HEK293 (cell line): ENCODE measurements at regions not wholly inside any gene's neighbourhood (a gene's known extent, or its start where the extent isn't known, plus 50 kb on each side); places are given as distances from the start of the nearest gene placed in this dataset.

Source experiments
- CTCF ChIA-PET: fragments of 350-600 bp; formaldehyde crosslinking; extraction: SDS; loops from one replicate; lab custom pipeline; 2021; ENCODE audit warnings: antibody characterized with exemption; lab: Yijun Ruan, JAX
- POLR2A ChIA-PET: fragments of 300-600 bp; formaldehyde crosslinking; extraction: SDS; loops from one replicate; lab custom pipeline; 2020; ENCODE audit warnings: antibody characterized with exemption, inconsistent platforms; lab: Yijun Ruan, JAX
- H3K27ac ChIP-seq: fragments of 200-500 bp; sonication (Bioruptor generic); 2 replicates; pipeline ENCODE4 v1.5.1; 2014; ENCODE audit warnings: low read depth, low read length, control low read depth, inconsistent platforms; ENCODE audit errors: extremely low read depth
- H3K36me3 ChIP-seq, 2 experiments: fragments of 200-500 bp in 1 of 2; sonication (Bioruptor generic) in 1 of 2; 1 replicate in 1 of 2; 2 replicates in 1 of 2; pipeline ENCODE4 v1.5.1; 2014 to 2017; ENCODE audit warnings: inconsistent platforms in 2 of 2, low read length in 2 of 2; ENCODE audit not compliant: control insufficient read depth in 2 of 2, insufficient read depth in 1 of 2
- H3K4me1 ChIP-seq: fragments of 200-500 bp; sonication (Bioruptor generic); 2 replicates; pipeline ENCODE4 v1.5.1; 2014; ENCODE audit warnings: mild to moderate bottlenecking, low read length, inconsistent platforms; ENCODE audit not compliant: control insufficient read depth, insufficient read depth
- H3K4me3 ChIP-seq: 2 replicates; pipeline ENCODE4 v1.5.1; 2011; ENCODE audit warnings: low read depth, mild to moderate bottlenecking, control low read depth, low read length, moderate library complexity
- H3K9me3 ChIP-seq: fragments of 200-500 bp; sonication (Bioruptor generic); 2 replicates; pipeline ENCODE4 v1.5.1; 2014; ENCODE audit warnings: low read depth, low read length, inconsistent platforms; ENCODE audit not compliant: control insufficient read depth, insufficient read depth
- BCL11A ChIP-seq: fragments of 450-650 bp; formaldehyde crosslinking; IDR thresholded peaks from 2 replicates; pipeline ENCODE4 v1.5.1; 2016; ENCODE audit warnings: low read depth, missing biosample characterization, missing genetic modification characterization
- BCL11B ChIP-seq: fragments of 450-650 bp; formaldehyde crosslinking; IDR thresholded peaks from 2 replicates; pipeline ENCODE4 v1.5.1; 2016; ENCODE audit warnings: low read depth, missing biosample characterization, missing genetic modification characterization
- FEZF1 ChIP-seq: fragments of 450-650 bp; formaldehyde crosslinking; IDR thresholded peaks from 2 replicates; pipeline ENCODE4 v1.5.1; 2016; ENCODE audit warnings: missing biosample characterization, missing genetic modification characterization
- GLIS1 ChIP-seq: fragments of 450-650 bp; formaldehyde crosslinking; IDR thresholded peaks from 2 replicates; pipeline ENCODE4 v1.5.1; 2016; ENCODE audit warnings: missing biosample characterization, missing genetic modification characterization
- KLF16 ChIP-seq: fragments of 450-650 bp; formaldehyde crosslinking; IDR thresholded peaks from 2 replicates; pipeline ENCODE4 v1.5.1; 2017; ENCODE audit warnings: missing biosample characterization, missing genetic modification characterization
- KLF9 ChIP-seq: fragments of 450-650 bp; formaldehyde crosslinking; IDR thresholded peaks from 2 replicates; pipeline ENCODE4 v1.5.1; 2016; ENCODE audit warnings: missing biosample characterization, missing genetic modification characterization, low read depth
- WT1 ChIP-seq: fragments of 450-650 bp; formaldehyde crosslinking; IDR thresholded peaks from 2 replicates; pipeline ENCODE4 v1.5.1; 2016; ENCODE audit warnings: missing biosample characterization, missing genetic modification characterization
- ZBTB26 ChIP-seq: fragments of 450-650 bp; formaldehyde crosslinking; optimal IDR thresholded peaks from 2 replicates; pipeline ENCODE3; 2016; ENCODE audit warnings: missing biosample characterization, mild to moderate bottlenecking, missing genetic modification characterization
- ZBTB7A ChIP-seq: fragments of 450-650 bp; formaldehyde crosslinking; IDR thresholded peaks from 2 replicates; pipeline ENCODE4 v1.5.1; 2016; ENCODE audit warnings: low read depth, missing biosample characterization, missing genetic modification characterization
- ZNF114 ChIP-seq: fragments of 450-650 bp; formaldehyde crosslinking; IDR thresholded peaks from 2 replicates; pipeline ENCODE4 v1.5.0; 2017; ENCODE audit warnings: missing biosample characterization, missing genetic modification characterization
- ZNF211 ChIP-seq: fragments of 450-650 bp; formaldehyde crosslinking; IDR thresholded peaks from 2 replicates; pipeline ENCODE4 v1.5.1; 2016; ENCODE audit warnings: low read depth, missing biosample characterization, missing genetic modification characterization
- ZNF214 ChIP-seq: fragments of 450-650 bp; formaldehyde crosslinking; IDR thresholded peaks from 2 replicates; pipeline ENCODE4 v1.5.1; 2017; ENCODE audit warnings: missing biosample characterization, mild to moderate bottlenecking, missing genetic modification characterization, borderline replicate concordance
- ZNF341 ChIP-seq: fragments of 450-650 bp; formaldehyde crosslinking; IDR thresholded peaks from 2 replicates; pipeline ENCODE4; 2016; ENCODE audit warnings: low read depth, missing biosample characterization, missing genetic modification characterization
- ZNF366 ChIP-seq: fragments of 450-650 bp; formaldehyde crosslinking; conservative IDR thresholded peaks from 2 replicates; pipeline ENCODE4 v1.5.1; 2016; ENCODE audit warnings: missing biosample characterization, missing genetic modification characterization
- ZNF404 ChIP-seq: fragments of 450-650 bp; formaldehyde crosslinking; IDR thresholded peaks from 2 replicates; pipeline ENCODE4 v1.5.1; 2017; ENCODE audit warnings: missing biosample characterization, missing genetic modification characterization
- ZNF501 ChIP-seq: fragments of 450-650 bp; formaldehyde crosslinking; IDR thresholded peaks from 2 replicates; pipeline ENCODE4 v1.5.1; 2016; ENCODE audit warnings: missing biosample characterization, missing genetic modification characterization
- ZNF626 ChIP-seq: fragments of 450-650 bp; sonication (Bioruptor Pico); formaldehyde crosslinking; IDR thresholded peaks from 2 replicates; pipeline ENCODE4 v1.5.1; 2018; ENCODE audit warnings: missing biosample characterization, missing genetic modification characterization, inconsistent platforms
- ZNF76 ChIP-seq: fragments of 450-650 bp; formaldehyde crosslinking; IDR thresholded peaks from 2 replicates; pipeline ENCODE4; 2016; ENCODE audit warnings: low read depth, missing biosample characterization, missing genetic modification characterization, borderline replicate concordance
- ZSCAN16 ChIP-seq: fragments of 450-650 bp; formaldehyde crosslinking; IDR thresholded peaks from 2 replicates; pipeline ENCODE4 v1.5.1; 2016; ENCODE audit warnings: missing biosample characterization, missing genetic modification characterization
- TF ChIP-seq, protein P1 (sequence below): fragments of 450-650 bp; formaldehyde crosslinking; IDR thresholded peaks from 2 replicates; pipeline ENCODE4 v1.5.1; 2017; ENCODE audit warnings: missing biosample characterization, mild to moderate bottlenecking, missing genetic modification characterization, moderate library complexity
- TF ChIP-seq, protein P2 (sequence below): fragments of 450-650 bp; formaldehyde crosslinking; IDR thresholded peaks from 2 replicates; pipeline ENCODE4 v1.5.1; 2016; ENCODE audit warnings: missing biosample characterization, missing genetic modification characterization, borderline replicate concordance
- TF ChIP-seq, protein P3 (sequence below): fragments of 450-650 bp; formaldehyde crosslinking; IDR thresholded peaks from 2 replicates; pipeline ENCODE4 v1.5.1; 2016; ENCODE audit warnings: missing biosample characterization, missing genetic modification characterization

DNA sequence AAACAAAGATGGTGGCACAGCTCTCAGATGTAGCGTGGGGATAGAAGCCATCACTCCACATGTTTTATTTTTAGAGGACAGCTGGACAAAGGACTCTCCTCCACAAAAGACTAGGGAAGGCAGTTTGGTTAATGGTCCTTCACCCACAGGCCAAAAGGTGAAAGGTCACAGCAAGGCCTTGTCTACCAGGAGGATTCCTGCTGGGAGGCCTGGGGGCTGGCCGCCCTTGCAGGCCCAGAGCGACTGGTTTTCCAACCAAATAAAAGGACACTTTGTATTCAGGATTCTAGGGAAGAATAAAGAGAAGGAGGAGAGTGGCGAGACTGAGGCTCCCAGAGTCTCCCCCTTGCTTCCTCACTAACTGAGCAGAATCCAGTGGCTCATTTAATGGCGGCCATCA lies 94.3 kb downstream of the AXIN2 start:
- TF ChIP-seq ZNF76 (tag by site-specific recombination) (no peak), KLF16 (tag by site-specific recombination) (no peak), ZNF341 (tag by site-specific recombination) (no peak), ZNF626 (tag by site-specific recombination) (no peak), GLIS1 (tag by site-specific recombination) (no peak), KLF9 (tag by site-specific recombination) (no peak), BCL11A (no peak), ZBTB7A (tag by site-specific recombination) (no peak), ZNF501 (no peak)
- TF ChIP-seq, protein P1, sequence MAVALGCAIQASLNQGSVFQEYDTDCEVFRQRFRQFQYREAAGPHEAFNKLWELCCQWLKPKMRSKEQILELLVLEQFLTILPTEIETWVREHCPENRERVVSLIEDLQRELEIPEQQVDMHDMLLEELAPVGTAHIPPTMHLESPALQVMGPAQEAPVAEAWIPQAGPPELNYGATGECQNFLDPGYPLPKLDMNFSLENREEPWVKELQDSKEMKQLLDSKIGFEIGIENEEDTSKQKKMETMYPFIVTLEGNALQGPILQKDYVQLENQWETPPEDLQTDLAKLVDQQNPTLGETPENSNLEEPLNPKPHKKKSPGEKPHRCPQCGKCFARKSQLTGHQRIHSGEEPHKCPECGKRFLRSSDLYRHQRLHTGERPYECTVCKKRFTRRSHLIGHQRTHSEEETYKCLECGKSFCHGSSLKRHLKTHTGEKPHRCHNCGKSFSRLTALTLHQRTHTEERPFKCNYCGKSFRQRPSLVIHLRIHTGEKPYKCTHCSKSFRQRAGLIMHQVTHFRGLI (tag by site-specific recombination), result no peak
- TF ChIP-seq, protein P2, sequence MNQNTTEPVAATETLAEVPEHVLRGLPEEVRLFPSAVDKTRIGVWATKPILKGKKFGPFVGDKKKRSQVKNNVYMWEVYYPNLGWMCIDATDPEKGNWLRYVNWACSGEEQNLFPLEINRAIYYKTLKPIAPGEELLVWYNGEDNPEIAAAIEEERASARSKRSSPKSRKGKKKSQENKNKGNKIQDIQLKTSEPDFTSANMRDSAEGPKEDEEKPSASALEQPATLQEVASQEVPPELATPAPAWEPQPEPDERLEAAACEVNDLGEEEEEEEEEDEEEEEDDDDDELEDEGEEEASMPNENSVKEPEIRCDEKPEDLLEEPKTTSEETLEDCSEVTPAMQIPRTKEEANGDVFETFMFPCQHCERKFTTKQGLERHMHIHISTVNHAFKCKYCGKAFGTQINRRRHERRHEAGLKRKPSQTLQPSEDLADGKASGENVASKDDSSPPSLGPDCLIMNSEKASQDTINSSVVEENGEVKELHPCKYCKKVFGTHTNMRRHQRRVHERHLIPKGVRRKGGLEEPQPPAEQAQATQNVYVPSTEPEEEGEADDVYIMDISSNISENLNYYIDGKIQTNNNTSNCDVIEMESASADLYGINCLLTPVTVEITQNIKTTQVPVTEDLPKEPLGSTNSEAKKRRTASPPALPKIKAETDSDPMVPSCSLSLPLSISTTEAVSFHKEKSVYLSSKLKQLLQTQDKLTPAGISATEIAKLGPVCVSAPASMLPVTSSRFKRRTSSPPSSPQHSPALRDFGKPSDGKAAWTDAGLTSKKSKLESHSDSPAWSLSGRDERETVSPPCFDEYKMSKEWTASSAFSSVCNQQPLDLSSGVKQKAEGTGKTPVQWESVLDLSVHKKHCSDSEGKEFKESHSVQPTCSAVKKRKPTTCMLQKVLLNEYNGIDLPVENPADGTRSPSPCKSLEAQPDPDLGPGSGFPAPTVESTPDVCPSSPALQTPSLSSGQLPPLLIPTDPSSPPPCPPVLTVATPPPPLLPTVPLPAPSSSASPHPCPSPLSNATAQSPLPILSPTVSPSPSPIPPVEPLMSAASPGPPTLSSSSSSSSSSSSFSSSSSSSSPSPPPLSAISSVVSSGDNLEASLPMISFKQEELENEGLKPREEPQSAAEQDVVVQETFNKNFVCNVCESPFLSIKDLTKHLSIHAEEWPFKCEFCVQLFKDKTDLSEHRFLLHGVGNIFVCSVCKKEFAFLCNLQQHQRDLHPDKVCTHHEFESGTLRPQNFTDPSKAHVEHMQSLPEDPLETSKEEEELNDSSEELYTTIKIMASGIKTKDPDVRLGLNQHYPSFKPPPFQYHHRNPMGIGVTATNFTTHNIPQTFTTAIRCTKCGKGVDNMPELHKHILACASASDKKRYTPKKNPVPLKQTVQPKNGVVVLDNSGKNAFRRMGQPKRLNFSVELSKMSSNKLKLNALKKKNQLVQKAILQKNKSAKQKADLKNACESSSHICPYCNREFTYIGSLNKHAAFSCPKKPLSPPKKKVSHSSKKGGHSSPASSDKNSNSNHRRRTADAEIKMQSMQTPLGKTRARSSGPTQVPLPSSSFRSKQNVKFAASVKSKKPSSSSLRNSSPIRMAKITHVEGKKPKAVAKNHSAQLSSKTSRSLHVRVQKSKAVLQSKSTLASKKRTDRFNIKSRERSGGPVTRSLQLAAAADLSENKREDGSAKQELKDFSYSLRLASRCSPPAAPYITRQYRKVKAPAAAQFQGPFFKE, result no peak
- ChIA-PET CTCF (interaction anchor here (1.0 kb wide), 1 partner anchor 92 kb away, joined by 4 read pairs; no protein-coding TSS in a partner anchor), POLR2A (no interaction called here)
- no peak overlapping the region for H3K4me3 ChIP-seq
- H3K36me3 ChIP-seq, result no peaks in the 10 kb centered on the region
- no peaks in the 10 kb centered on the region for H3K9me3 ChIP-seq
- H3K27ac ChIP-seq, result no peak overlapping the region
- no peaks in the 10 kb centered on the region for H3K4me1 ChIP-seq

DNA sequence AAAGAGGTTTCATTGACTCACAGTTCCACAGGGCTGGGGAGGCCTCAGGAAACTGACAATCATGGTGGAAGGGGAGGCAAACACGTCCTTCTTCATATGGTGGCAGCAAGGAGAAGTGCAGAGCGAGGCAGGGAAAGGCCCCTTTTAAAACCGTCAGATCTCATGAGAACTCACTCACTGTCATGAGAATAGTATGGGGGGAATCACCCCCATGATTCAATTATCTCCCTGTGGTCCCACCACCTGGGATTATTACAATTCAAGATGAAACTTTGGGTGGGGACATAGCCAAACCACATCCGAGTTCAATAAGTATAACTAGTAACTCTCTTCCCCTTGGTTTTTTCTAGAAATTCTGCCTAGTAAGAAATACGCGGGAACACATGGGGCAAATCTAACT lies 94.9 kb downstream of the AXIN2 start:
- no peaks in the 10 kb centered on the region for H3K36me3 ChIP-seq
- no peaks in the 10 kb centered on the region for H3K9me3 ChIP-seq
- no peak overlapping the region for H3K4me3 ChIP-seq
- H3K27ac ChIP-seq, result no peak overlapping the region
- POLR2A ChIA-PET, result no interaction called here
- CTCF ChIA-PET, result interaction anchor here (0.6 kb wide), 1 partner anchor 710 kb away, joined by 3 read pairs; no protein-coding TSS in a partner anchor
- no peaks in the 10 kb centered on the region for H3K4me1 ChIP-seq
- TF ChIP-seq ZNF114 (tag by site-specific recombination) (no peak), ZNF366 (tag by site-specific recombination) (no peak), ZNF404 (no peak), ZNF214 (tag by site-specific recombination) (no peak), BCL11B (tag by site-specific recombination) (no peak), ZBTB26 (tag by site-specific recombination) (no peak), WT1 (tag by site-specific recombination) (no peak), FEZF1 (tag by site-specific recombination) (no peak), ZSCAN16 (tag by site-specific recombination) (no peak), ZNF211 (no peak)
- TF ChIP-seq, protein P3, sequence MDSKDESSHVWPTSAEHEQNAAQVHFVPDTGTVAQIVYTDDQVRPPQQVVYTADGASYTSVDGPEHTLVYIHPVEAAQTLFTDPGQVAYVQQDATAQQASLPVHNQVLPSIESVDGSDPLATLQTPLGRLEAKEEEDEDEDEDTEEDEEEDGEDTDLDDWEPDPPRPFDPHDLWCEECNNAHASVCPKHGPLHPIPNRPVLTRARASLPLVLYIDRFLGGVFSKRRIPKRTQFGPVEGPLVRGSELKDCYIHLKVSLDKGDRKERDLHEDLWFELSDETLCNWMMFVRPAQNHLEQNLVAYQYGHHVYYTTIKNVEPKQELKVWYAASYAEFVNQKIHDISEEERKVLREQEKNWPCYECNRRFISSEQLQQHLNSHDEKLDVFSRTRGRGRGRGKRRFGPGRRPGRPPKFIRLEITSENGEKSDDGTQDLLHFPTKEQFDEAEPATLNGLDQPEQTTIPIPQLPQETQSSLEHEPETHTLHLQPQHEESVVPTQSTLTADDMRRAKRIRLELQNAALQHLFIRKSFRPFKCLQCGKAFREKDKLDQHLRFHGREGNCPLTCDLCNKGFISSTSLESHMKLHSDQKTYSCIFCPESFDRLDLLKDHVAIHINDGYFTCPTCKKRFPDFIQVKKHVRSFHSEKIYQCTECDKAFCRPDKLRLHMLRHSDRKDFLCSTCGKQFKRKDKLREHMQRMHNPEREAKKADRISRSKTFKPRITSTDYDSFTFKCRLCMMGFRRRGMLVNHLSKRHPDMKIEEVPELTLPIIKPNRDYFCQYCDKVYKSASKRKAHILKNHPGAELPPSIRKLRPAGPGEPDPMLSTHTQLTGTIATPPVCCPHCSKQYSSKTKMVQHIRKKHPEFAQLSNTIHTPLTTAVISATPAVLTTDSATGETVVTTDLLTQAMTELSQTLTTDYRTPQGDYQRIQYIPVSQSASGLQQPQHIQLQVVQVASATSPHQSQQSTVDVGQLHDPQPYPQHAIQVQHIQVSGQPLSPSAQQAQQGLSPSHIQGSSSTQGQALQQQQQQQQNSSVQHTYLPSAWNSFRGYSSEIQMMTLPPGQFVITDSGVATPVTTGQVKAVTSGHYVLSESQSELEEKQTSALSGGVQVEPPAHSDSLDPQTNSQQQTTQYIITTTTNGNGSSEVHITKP (tag by site-specific recombination), result no peak
